GM23248 (cell line): ENCODE measurements at regions not wholly inside any gene's neighbourhood (a gene's known extent, or its start where the extent isn't known, plus 50 kb on each side); places are given as distances from the start of the nearest gene placed in this dataset.

ENCODE experiments used
- EZH2 ChIP-seq: fragments of 200-600 bp; sonication (generic); IDR thresholded peaks from 2 replicates; pipeline ENCODE4 v1.6.1; 2018; ENCODE audit warnings: antibody characterized with exemption, mild to moderate bottlenecking; ENCODE audit not compliant: insufficient read depth, poor library complexity, severe bottlenecking
- EZH2phosphoT487 ChIP-seq: fragments of 200-600 bp; sonication (generic); IDR thresholded peaks from 2 replicates; pipeline ENCODE4 v1.6.1; 2018; ENCODE audit warnings: antibody characterized with exemption, moderate library complexity, mild to moderate bottlenecking, low read depth; ENCODE audit not compliant: insufficient read depth

- no peak for TF ChIP-seq EZH2
- TF ChIP-seq EZH2phosphoT487, result no peak
Measured at GRCh38 chr3:109679664-109680063, 342.3 kb upstream of the DPPA4 start.
